B cell (primary cell): ENCODE measurements at regions not wholly inside any gene's neighbourhood (a gene's known extent, or its start where the extent isn't known, plus 50 kb on each side); places are given as distances from the start of the nearest gene placed in this dataset.

Experiments
- CTCF ChIP-seq: fragments of 200-600 bp; IDR thresholded peaks from one replicate; pipeline ENCODE4 v1.8.0; 2022; ENCODE audit warnings: antibody characterized with exemption, mild to moderate bottlenecking
- EZH2 ChIP-seq: IDR thresholded peaks from 2 replicates; pipeline ENCODE4 v1.6.1; 2012; ENCODE audit warnings: borderline replicate concordance, low read depth, mild to moderate bottlenecking, moderate library complexity, low read length; ENCODE audit not compliant: insufficient read depth, poor library complexity, severe bottlenecking

GRCh38 chr6:48983377-48983776 is 479.7 kb downstream of the MMUT start:
- TF ChIP-seq CTCF (no peak), EZH2 (no peak)
